Activated CD4-positive, alpha-beta T cell treated with anti-CD3 and anti-CD28 coated beads for 48 hours (primary cell): ENCODE measurements at regions not wholly inside any gene's neighbourhood (a gene's known extent, or its start where the extent isn't known, plus 50 kb on each side); places are given as distances from the start of the nearest gene placed in this dataset.
"Not testable (repeated sequence)": the region's sequence is repeated elsewhere in the genome, so short reads cannot be mapped to it uniquely, and the experiment has no call there.

ENCODE experiments used
- DNase-seq: peaks from one replicate; pipeline ENCODE4 v3.0.0-alpha.2; 2020

DNA sequence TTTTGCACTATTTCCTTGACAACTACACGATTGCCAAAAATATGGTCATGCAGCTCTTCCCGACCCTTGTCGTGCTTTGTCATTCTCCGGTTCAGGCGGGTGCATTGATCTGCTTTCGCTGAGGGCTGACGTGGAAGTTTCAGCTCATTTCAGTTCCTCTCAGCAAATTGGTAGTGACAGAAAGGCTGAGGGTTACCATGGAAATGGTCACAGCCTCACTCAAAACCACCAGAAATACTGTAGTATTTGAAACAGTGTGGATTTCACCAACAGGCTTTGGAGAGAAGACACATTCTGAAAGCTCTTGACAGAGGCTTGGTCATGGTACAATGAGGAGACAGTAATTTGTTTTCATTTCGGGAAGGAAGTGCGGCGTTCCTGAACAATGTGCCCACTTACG lies 99.7 kb upstream of the EXOC2 start:
- no peak for DNase-seq

DNA sequence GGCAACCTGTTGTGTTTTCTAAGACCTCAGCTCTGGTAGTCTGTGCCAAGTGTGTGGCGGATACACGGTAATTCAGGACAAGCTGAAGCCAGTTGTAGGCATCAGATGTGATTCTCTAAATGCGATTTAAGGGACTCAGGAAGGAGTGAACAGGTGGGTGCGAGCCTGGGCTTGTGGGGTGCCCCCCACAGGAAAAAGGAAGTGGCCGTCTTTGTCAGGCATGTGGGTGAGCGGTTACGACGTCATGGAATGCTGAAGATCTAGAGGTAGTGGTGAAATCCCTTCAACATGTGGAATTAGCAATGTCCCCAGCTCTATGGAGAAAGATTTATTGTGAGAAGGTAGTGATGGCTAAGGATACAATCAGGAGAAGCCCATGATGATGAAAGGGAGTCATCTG lies 95.1 kb upstream of the EXOC2 start:
- peak; percentile 36 for DNase-seq

DNA sequence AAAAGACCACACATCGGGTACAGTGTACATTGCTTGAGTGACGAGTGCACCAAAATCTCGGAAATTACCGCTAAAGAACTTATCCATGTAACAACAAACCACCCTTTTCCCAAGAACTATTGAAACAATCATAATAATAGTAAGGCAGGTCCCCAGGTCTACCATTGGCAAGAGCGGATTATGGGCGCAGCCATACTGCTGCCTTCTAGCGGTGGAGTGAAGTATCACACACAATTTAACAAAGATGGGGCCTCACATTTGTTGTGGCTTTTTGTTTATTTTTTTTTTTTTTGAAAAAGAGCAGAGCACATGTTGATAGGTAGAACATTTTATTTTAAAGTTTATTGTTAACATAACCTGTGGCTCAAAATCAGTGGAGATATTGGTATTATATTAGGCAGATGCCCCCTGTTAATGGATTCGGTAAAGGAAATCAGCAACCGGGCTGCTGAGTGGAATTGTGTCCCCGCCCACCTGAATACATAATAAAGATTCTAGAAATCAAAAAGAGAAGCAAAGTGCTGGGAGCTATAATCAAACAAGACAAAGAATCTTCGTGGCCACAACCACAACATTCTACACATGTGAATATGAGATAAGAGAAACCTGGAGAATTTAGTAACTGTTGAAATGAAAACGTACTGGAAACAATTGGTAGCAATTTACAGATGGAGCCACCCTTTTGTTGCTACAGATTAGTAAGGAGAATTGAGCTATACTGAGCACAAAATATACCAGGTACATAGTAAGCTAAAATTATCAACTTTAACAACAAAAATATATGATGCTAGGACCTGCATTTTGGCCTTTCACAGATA lies 94.2 kb upstream of the EXOC2 start:
- peak; percentile 29 for DNase-seq

DNA sequence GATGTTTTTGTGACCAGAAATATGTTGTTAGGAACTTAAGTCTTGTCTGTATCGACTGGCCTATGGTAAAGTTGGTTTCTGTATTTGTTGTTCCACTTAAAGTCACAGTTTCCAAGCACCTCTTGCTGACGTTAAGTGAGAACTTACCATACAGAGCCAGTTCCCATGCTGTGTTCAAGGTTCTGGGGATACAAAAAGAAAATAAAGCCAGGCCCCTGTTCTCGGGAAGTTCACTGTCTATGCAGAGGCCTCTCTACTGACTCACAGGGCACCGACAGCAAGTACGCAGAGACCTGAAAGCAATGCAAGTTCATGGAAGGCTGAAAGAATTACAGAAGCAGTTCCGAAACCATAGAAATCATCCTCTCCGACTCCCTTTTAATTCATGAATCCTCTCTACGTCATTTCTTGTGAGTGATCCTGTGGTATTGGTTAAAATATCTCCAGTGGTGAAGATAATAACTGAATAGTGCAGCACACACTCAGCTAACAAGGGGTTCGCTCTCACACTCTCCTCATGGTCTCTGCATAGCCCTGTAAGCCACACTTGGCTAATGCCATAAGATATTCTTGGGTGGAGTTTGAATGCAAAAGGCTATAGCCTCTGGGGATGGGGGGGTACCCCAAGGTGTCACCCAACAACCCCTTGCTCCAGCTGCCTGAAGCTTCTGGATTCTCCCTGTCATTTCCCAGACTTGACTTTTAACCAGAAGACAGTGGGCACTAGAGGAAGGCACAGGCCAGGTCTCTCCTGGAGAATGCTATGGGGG lies 91.2 kb upstream of the EXOC2 start:
- no peak for DNase-seq

DNA sequence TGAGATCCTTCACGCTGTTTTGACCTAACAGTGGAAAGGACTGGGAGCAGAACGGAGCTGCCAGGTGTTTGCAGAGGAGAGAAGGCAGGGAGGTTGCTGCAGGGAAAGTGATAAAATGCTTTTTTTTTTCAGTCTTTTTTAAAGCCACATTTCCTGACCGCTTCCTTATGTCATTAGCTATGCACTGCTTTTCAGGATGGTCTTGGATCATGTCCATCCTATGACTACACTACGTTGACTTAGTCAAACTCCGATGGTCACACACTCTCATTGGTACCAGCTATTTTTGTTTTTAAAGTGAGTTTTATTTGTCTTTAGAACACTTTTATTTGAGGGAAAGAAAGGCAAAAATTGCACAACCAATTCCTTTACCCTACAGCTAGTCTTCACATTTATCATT lies 89.2 kb upstream of the EXOC2 start:
- no peak for DNase-seq

DNA sequence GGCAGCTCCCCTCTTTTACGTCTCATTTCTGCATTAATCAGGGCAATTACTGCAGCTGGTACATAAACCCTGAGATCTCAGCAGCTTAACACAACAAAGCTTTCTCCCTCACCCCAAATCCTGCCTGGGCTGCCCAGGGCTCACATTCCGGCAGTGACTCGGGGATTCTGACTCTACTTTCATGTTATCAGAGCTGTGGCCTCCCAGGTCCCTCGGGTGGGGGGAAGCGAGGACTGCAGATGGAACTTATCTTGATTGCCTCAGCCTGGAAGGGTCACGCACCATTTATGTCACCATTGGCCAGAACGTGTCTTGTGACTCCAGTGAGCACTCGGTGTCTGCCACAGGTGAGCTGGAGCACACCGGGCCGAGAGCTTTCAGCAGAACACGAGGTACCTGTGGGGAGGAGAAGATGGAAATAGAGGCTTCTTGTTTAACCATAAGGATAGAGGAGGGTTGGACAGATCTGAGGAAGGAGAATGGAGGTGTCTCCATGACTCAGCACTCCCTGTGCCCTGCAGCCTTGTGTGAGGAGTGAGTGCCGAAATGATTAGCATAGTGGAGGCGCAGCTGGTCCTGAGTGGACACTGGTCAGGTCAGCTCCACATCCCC lies 88.5 kb upstream of the EXOC2 start:
- DNase-seq, result no peak

DNA sequence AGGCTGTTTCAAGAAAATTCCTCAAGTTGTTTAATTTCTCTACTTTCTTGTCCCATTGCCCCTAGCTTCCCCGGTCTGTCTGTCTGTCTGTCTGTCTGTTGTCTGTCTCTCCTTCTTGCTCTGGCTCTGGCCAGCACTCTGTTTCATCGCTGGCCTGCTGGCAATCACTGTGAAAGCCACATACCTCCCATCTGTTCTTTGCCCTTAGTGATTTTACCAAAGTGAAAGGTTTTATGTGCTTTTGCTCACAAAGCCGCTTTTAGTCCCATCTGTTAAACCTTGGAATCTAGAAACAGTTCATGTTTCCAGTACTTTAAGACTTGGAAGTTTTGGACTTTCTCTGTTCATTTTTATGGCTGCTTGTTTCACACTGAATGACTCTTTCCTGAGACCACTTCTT lies 87.8 kb upstream of the EXOC2 start:
- no peak for DNase-seq

DNA sequence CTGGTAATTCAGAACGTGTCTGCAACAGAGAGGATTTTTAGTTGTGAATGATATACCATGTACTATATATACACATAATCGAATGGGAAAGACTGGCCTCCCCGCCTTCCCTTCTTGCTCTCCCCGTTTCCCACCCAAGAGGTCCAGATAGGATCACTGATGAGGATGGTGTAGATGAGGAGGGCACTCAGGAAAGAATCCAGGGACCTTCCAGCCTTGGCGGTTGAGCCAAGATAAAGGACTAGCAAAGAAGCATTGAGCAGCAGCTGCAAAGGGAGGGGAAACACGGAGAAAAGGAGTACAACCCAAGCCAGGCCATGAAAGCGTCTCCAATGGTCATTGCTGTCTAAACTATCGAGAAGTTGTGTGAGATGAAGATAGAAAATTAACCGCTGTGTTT lies 84.0 kb upstream of the EXOC2 start:
- no peak for DNase-seq

DNA sequence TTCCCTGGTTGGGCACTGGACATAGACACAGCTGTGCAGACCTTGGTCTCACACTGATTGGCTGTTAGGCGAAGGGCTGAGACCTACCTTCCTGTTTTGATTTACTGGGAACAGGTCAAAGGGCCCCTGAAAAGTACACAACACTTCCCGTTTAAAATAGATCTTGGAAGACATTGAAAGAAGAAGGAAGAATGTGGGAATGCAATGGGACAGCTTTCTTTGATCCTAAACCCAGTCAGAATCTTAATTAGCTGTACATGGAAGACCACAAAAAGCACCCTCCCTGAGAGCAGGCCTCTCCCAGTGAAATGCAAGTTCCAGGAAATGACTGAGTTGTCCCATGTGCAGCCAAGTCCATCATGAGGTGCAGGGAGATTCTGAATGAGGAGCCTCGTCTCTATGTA lies 83.6 kb upstream of the EXOC2 start:
- DNase-seq, result no peak

DNA sequence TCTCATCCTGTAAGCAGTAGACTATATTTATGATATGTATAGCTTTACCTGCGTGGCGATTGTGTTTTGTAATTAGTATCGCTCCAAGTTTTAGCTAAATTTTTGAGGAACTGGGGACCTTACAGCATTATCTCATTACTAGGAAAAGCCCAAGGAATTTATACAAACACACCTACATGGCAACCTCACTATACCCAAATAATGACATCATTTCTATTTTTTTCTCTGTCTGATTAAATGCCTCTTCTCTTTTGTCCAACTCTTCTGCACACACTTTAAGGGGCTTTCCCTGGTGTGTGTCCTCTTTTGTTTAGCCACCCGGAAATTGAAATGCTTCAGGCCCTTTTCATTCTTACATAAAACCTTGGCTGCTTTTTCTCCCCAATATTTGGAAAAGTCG lies 82.9 kb upstream of the EXOC2 start:
- DNase-seq, result no peak

DNA sequence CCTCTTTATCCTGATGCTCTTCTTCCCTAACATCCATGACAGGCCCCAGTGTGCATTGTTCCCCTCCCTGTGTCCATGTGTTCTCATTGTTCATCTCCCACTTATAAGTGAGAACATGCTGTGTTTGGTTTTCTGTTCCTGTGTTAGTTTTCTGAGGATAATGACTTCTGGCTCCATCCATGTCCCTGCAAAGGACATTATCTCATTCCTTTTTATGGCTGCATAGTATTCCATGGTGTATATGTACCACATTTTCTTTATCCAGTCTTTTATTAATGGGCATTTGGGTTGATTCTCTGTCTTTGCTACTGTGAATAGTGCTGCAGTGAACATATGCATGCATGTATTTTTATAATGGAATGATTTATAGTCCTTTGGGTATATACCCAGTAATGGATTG lies 78.7 kb upstream of the EXOC2 start:
- DNase-seq, result not testable (repeated sequence)

DNA sequence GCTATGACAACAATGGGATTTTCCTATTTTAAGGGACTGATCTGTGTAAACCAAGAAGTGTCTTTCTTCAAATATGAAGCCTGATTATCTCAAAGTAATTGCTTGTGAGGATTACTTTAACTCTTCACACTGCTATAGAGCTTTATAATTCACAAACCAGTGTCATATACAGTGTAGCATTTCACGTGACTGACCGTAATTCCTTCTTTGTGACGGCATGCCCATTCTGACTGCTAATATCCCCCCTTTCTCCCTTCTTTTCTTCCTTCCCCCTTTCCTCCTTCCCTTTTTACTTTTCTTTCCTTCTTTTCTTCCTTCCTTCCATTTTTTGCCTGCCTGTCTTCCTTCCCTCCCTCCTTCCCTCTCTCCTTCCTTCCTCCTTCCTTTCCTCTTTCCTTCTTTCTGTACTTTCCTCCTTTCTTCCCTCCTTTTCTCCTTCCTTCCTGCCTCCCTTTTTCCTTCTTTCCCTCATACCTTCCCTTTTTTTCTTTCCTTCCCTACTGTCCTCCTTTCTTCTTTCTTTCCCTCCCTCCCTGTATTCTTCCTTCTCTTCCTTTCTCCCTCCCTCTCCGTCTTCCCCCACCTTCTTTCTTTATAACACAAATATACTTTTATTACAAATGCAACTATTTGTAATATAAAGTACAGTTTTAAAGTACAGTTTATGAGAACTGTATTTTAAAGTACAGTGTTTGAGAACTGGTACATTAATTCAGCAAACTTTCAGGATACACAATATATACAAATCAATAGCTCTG lies 75.0 kb upstream of the EXOC2 start:
- no peak for DNase-seq

DNA sequence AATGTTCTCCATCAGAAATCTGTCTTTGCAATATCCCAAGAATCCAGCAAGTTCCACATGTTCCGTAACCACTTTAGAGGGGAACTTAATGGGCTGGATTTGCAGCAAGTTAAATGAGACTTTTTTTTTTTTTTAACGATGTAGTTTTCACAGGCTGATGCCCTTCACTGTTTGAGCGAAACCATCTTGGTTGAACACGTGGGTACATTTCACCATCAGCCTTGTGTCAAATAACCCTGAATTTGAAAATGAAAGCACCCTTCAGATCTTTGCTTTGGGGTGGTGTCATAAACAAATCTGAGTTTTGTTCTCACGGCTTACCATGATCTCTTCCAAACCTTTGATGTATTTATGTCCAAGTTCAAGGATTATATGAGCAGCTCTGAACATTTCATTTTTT lies 73.7 kb upstream of the EXOC2 start:
- DNase-seq, result no peak

DNA sequence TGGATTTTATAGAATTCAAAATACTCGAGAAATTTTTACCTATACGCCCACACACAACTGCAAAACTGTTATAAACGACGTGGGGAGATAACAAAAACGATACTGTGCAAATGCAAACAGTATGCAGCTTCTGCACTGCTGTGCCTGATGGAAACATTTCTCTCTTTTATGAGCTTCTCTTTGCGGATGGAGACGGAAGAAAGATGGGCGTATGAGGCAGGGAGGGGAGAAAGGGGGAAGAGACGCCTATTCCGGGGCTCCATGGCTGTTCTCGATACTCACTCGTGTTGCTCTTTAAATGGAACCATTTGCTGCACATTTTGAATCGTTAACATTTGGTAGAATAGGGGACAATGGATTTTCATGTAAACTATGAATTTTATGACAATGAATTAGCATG lies 69.1 kb upstream of the EXOC2 start:
- DNase-seq, result no peak

DNA sequence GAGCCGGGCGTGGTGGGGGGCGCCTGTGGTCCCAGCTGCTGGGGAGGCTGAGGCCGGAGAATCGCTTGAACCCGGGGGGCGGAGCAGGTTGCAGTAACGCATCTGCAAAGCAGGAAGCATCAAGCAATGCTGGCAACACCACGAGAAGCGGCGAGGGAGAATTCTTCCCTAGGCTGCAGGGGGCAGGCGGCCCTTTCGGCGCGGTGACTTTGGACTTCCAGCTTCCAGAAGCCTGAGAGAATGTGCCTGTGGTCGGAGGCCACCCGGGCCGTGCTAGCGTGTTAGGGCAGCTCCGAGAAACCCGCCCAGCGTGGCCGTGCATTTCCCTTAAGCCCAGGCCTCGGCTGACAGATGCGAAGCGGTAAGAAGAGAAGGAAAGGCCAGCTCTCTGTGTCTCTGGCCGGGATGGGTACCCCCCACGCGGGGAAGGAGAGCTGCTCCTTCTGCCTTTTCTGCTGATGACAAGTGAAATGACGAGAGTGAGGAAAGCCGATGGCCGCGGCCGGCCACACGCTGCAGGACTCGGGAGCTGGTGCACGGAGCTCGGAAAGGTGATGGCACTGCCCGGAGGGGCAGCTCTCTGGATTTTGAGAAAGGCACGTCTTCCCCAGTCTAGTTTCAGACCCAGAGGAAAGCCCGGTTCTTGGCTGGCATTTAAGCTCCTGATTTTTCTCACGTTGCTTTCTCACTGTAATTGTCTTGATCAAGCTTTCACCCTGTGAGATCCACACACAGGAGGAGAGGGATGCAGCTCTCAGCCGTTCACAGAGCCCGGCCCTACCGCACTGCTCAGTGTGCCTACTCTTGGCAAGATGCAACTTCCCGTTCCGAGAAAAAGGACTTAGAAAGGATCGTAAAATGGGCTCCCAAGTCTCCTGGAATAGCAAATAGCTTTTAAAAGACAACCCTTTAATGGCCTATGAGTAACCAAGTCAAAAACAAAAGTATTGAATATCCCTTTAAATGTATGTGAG lies 68.3 kb upstream of the EXOC2 start:
- DNase-seq, result no peak

DNA sequence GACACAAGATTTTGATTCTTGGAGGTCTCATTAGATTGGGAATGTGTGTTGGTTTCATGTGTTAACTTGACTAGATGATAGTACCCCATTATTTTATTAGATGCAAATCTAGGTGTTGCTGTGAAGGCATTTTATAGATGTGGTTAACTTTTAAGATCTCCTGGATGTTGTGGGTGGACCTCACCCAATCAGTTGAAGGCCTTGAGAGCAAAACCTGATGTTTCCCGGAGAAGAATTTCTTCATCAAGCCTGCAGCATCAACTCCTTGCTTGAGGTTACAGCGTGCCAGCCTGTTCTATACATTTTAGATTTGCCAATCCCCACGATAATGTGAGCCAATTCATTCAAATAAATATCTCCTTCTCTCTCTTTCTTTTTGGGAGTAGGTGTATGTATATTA lies 66.8 kb upstream of the EXOC2 start:
- DNase-seq, result no peak

DNA sequence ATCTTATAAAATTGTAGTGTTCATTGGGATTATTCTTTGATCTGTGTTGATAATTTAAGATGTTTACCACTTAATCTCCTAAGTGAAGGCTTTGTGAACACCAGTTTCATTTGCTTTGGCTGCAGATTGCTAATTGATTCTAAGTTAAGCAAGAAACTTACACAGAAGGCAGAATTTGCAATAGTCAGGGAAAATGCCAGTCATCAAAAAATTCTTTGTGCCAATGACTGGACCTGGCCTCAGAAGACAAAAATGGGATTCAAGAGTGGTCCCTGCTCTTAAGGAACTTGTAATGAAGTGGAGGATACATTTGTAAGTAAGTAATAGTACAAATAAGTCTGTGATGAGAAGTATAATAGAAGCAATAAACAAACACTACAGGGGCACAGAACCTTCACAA lies 63.3 kb upstream of the EXOC2 start:
- DNase-seq, result no peak

DNA sequence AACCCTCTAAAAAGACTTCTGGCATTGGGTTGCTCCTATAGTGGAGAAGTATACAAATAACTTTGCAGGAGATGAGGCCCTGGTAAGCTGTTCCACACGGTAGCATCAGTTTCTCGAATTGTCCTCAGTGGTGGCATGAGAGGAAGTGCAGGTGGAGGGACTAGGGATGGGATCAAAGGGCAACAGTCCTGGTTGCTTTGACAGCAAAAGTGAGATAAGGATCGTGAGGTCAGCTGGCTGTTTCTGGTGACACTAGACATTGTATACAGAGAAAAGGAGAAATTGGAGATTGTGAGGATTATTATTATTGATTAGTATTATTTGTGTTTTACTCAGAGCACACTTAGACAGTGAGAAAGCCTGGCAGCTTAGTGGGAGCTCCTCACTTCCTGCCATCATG lies 61.3 kb upstream of the EXOC2 start:
- no peak for DNase-seq

DNA sequence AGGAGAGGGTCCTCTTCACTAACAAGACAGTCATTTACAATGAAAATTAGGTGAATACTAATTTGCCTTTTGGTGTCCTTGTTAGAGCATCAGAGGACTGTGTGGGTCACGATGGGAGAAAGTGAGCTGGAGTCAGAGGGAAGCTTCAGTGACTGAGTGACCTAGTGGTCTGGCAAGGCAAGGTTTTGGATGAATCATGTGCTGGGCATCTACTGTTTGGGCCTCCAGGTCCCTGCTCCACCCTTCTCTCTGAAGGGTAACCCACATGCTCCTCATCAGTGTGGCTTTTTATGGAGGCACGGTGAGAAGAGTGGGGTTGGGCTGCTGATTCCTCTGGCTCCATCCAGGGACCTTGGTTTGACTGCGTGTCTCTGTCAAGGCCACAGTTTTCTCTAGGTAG lies 60.5 kb upstream of the EXOC2 start:
- DNase-seq, result no peak

DNA sequence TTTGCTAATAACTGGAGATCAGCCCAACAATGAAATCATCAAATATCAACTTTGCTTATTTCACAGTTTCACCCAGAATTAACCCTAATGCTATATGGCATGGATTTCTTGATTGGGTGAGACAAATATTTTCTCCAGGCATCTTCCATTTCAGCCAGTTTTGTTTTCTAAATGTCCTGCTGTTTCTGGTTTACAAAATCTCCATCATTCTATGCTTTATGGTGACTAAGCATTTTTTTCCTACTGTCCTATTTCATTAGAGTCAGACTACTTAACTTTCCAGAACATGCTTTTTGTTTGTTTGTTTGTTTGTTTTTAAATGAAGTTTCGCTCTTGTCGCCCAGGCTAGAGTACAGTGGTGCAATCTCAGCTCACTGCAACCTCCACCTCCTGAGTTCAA lies 59.5 kb upstream of the EXOC2 start:
- DNase-seq, result no peak

DNA sequence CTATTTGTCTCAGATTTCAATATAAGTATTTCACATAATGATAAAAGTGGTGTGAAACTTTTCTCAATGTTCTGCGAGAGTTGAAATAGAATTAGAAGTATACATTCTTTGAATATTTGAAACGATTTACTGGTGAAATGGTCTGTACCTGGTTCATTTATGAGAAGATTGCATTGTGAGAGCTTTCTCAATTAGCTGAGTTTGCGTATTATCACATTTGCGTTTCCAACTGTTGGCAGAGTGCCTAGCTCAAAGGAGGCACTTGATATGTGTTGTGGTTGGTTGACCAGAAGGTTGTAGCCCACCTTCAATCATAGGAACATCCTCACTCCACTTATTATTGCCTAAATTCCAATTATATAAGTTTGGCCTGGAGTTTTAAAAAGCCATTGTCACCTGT lies 58.8 kb upstream of the EXOC2 start:
- DNase-seq, result no peak

DNA sequence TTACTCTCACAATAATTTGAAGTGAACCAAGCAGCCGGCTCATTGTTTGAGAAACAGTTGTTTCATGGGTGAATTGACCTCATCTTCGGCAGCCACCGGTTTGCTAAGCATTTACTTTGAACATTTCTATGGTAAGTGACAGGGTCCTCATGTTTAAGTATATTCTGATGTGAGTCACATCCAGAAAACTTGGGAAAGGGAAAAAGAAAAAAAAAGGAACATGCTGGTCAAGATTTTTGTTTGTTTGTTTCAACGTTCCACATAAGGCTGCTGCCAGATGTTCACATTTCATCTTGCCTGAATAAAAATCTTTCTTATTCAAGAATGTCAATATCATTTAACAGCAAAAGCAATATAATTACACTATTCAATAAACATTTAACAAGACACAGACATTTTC lies 55.0 kb upstream of the EXOC2 start:
- no peak for DNase-seq
